HepG2 (cell line): ENCODE measurements at regions not wholly inside any gene's neighbourhood (a gene's known extent, or its start where the extent isn't known, plus 50 kb on each side); places are given as distances from the start of the nearest gene placed in this dataset.
A peak's percentile ranks its signal among the peaks of the same experiment; 100 is the strongest.

Source experiments
- ATAC-seq: fragments of 200-7000 bp; cut with Tn5 transposase; 3 replicates; pipeline ENCODE4 v1.9.1; 2020; ENCODE audit warnings: mild to moderate bottlenecking, moderate library complexity
- BruUV-seq: library from RNA; stranded (reverse); fragments of 400-500 nt; replicated peaks from 2 replicates; lab custom pipeline; 2021; lab: Mats Ljungman, UMichigan
- CTCF ChIA-PET: fragments of 300-600 bp; formaldehyde crosslinking; extraction: SDS; loops from one replicate; lab custom pipeline; 2021; ENCODE audit warnings: low total read pairs, inconsistent platforms, low intra/inter-chr PET ratio; lab: Yijun Ruan, JAX
- POLR2A ChIA-PET: fragments of 350-600 bp; sonication (Branson Sonifier 250); formaldehyde crosslinking; loops from one replicate; lab custom pipeline; 2020; ENCODE audit warnings: antibody characterized with exemption, inconsistent platforms; lab: Yijun Ruan, JAX
- DNase-seq: peaks from one replicate; pipeline ENCODE4 v3.0.0-alpha.2; 2015; ENCODE audit warnings: low spot score
- FAIRE-seq: peaks from 3 replicates; lab custom pipeline; 2011; peaks lifted over from hg19 to GRCh38; lab: Jason Lieb, UNC
- H2AFZ ChIP-seq: one replicate; pipeline ENCODE4 v1.6.1; 2011; ENCODE audit warnings: low read length, inconsistent platforms
- H3K27ac ChIP-seq: fragments of 300-600 bp; 3 replicates; pipeline ENCODE4 v1.8.0; 2011; ENCODE audit warnings: mixed run types, mild to moderate bottlenecking, mixed read lengths, low read length, inconsistent platforms; ENCODE audit not compliant: insufficient read depth; ENCODE audit errors: extremely low read length
- H3K27me3 ChIP-seq, 2 experiments: fragments of 200-600 bp in 1 of 2; 2 replicates in 1 of 2; 3 replicates in 1 of 2; pipeline versions ENCODE4 v1.6.0 to v1.8.0; 2011; ENCODE audit warnings: low read length in 2 of 2, mild to moderate bottlenecking in 2 of 2, moderate library complexity in 2 of 2, inconsistent platforms in 1 of 2; ENCODE audit not compliant: insufficient read depth in 2 of 2, control insufficient read depth in 1 of 2
- H3K36me3 ChIP-seq, 2 experiments: fragments of 200-600 bp in 1 of 2; replicated peaks in 1 of 2; 2 replicates in 1 of 2; 3 replicates in 1 of 2; pipeline versions ENCODE4 v1.5.1 to v1.8.0; 2011; ENCODE audit warnings: low read length in 2 of 2, inconsistent platforms in 1 of 2; ENCODE audit not compliant: insufficient read depth in 2 of 2, control insufficient read depth in 1 of 2
- H3K4me1 ChIP-seq: 2 replicates; pipeline ENCODE4 v1.5.1; 2012; ENCODE audit warnings: low read length, inconsistent platforms; ENCODE audit not compliant: insufficient read depth
- H3K4me2 ChIP-seq: 2 replicates; pipeline ENCODE4 v1.6.0; 2011; ENCODE audit warnings: low read depth, low read length, inconsistent platforms
- H3K4me3 ChIP-seq, 3 experiments: fragments of 200-600 bp in 1 of 3; sonication (generic), shearing (Covaris generic) in 1 of 3; replicated peaks in 1 of 3; 2 replicates each; pipeline ENCODE4 v1.5.1; 2011 to 2016; ENCODE audit warnings: low read length in 3 of 3, inconsistent platforms in 2 of 3, low read depth in 2 of 3, mild to moderate bottlenecking in 2 of 3, control low read depth in 1 of 3, mixed read lengths in 1 of 3; ENCODE audit not compliant: insufficient read depth in 1 of 3
- H3K79me2 ChIP-seq: one replicate; pipeline ENCODE4 v1.6.1; 2011; ENCODE audit warnings: low read length, inconsistent platforms; ENCODE audit not compliant: insufficient read depth
- H3K9ac ChIP-seq: 2 replicates; pipeline ENCODE4 v1.6.0; 2011; ENCODE audit warnings: mild to moderate bottlenecking, low read depth, low read length, inconsistent platforms; ENCODE audit not compliant: insufficient read depth
- H3K9me3 ChIP-seq: 2 replicates; pipeline ENCODE4 v1.5.1; 2012; ENCODE audit warnings: mild to moderate bottlenecking, low read length
- H4K20me1 ChIP-seq: 2 replicates; pipeline ENCODE4 v1.6.0; 2011; ENCODE audit warnings: inconsistent platforms, mild to moderate bottlenecking, low read length, moderate library complexity; ENCODE audit not compliant: insufficient read depth
- GABPA ChIP-seq, 2 experiments: IDR thresholded peaks; 2 replicates each; pipeline ENCODE4 v1.6.1; 2011 to 2016; ENCODE audit warnings: low read depth in 2 of 2, low read length in 1 of 2, missing biosample characterization in 1 of 2, missing genetic modification characterization in 1 of 2
- STAG1 ChIP-seq: sonication (generic); formaldehyde crosslinking; IDR thresholded peaks from 2 replicates; pipeline ENCODE4 v1.4.0; 2020; ENCODE audit warnings: missing genetic modification reagents
- ZNF24 ChIP-seq: fragments of 450-650 bp; IDR thresholded peaks from 2 replicates; pipeline ENCODE4 v1.6.1; 2017; ENCODE audit warnings: antibody characterized with exemption, mild to moderate bottlenecking
- ZNF3 ChIP-seq: IDR thresholded peaks from 2 replicates; pipeline ENCODE4 v1.7.0; 2017; ENCODE audit warnings: inconsistent platforms
- WGBS: methylation state at CpG from one replicate; pipeline ENCODE4 v1.1.6; 2017; ENCODE audit warnings: low lambda C conversion rate; 5-methylcytosine and 5-hydroxymethylcytosine counted together
- in situ Hi-C: cut with HindIII; loops from 2 replicates; pipeline ENCODE4 v1.10.0; 2017; ENCODE audit warnings: low pct_unique_long_range_greater_than_20kb; ENCODE audit not compliant: extremely low pct_ligation_motif_present
- intact Hi-C: fragments of 100-400 bp; cut with micrococcal nuclease; formaldehyde crosslinking; loops from one replicate; pipeline ENCODE4 v1.10.0; 2022; ENCODE audit not compliant: unreplicated experiment
- TF ChIP-seq, protein P1 (sequence below): sonication (generic); formaldehyde crosslinking; IDR thresholded peaks from 2 replicates; pipeline ENCODE4 v1.4.0; 2020; ENCODE audit warnings: mild to moderate bottlenecking, missing genetic modification reagents
- TF ChIP-seq, protein P2 (sequence below): sonication (generic); formaldehyde crosslinking; IDR thresholded peaks from 2 replicates; pipeline ENCODE4 v1.5.0; 2020; ENCODE audit warnings: mild to moderate bottlenecking, missing genetic modification reagents, moderate library complexity
- TF ChIP-seq, protein P3 (sequence below): sonication (generic); formaldehyde crosslinking; conservative IDR thresholded peaks from 2 replicates; pipeline ENCODE4 v1.4.0; 2020; ENCODE audit warnings: mild to moderate bottlenecking, missing genetic modification reagents, moderate library complexity
- TF ChIP-seq, protein P4 (sequence below): sonication (generic); formaldehyde crosslinking; IDR thresholded peaks from 2 replicates; pipeline ENCODE4 v1.5.1; 2020; ENCODE audit warnings: mild to moderate bottlenecking, missing genetic modification reagents, moderate library complexity

DNA sequence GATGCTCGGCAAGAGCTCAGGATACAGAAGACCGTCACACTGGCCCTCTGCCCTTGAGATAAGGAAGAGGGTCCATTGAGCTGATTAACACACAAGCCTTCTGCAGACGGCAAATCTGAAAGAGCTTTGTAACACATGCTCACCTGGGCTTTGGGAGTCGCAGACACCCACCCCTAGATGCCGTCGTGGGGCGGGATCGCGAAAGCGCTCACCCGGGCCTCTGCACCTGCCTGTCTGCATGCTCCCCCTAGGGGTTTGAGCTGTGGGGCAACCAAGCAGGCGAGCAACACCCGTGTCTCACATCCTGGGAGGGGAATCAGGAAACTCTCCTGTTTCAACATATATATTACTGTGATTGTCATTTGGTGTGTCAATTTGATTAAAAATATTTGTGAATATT is 99.8 kb upstream of the KCNH7 start:
- H3K9me3 ChIP-seq, result 0 out of 2 replicates have a peak, but pooled peaks cover 5% of the 10 kb centered on the region
- TF ChIP-seq, protein P1, sequence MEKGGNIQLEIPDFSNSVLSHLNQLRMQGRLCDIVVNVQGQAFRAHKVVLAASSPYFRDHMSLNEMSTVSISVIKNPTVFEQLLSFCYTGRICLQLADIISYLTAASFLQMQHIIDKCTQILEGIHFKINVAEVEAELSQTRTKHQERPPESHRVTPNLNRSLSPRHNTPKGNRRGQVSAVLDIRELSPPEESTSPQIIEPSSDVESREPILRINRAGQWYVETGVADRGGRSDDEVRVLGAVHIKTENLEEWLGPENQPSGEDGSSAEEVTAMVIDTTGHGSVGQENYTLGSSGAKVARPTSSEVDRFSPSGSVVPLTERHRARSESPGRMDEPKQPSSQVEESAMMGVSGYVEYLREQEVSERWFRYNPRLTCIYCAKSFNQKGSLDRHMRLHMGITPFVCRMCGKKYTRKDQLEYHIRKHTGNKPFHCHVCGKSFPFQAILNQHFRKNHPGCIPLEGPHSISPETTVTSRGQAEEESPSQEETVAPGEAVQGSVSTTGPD, result no peak
- TF ChIP-seq, protein P2, sequence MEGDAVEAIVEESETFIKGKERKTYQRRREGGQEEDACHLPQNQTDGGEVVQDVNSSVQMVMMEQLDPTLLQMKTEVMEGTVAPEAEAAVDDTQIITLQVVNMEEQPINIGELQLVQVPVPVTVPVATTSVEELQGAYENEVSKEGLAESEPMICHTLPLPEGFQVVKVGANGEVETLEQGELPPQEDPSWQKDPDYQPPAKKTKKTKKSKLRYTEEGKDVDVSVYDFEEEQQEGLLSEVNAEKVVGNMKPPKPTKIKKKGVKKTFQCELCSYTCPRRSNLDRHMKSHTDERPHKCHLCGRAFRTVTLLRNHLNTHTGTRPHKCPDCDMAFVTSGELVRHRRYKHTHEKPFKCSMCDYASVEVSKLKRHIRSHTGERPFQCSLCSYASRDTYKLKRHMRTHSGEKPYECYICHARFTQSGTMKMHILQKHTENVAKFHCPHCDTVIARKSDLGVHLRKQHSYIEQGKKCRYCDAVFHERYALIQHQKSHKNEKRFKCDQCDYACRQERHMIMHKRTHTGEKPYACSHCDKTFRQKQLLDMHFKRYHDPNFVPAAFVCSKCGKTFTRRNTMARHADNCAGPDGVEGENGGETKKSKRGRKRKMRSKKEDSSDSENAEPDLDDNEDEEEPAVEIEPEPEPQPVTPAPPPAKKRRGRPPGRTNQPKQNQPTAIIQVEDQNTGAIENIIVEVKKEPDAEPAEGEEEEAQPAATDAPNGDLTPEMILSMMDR (CRISPR knock-in tag), result peak; percentile 49
- TF ChIP-seq ZNF3 (CRISPR knock-in tag) (no peak), STAG1 (peak; percentile 36; the same call in 1 of the 2 replicates), ZNF24 (no peak), GABPA (IDR thresholded peaks at IDR 0.05; ENCODE audit: low read depth, low read length) (no peak), GABPA (CRISPR knock-in tag; IDR thresholded peaks at IDR 0.05; ENCODE audit: low read depth) (no peak)
- TF ChIP-seq, protein P3, sequence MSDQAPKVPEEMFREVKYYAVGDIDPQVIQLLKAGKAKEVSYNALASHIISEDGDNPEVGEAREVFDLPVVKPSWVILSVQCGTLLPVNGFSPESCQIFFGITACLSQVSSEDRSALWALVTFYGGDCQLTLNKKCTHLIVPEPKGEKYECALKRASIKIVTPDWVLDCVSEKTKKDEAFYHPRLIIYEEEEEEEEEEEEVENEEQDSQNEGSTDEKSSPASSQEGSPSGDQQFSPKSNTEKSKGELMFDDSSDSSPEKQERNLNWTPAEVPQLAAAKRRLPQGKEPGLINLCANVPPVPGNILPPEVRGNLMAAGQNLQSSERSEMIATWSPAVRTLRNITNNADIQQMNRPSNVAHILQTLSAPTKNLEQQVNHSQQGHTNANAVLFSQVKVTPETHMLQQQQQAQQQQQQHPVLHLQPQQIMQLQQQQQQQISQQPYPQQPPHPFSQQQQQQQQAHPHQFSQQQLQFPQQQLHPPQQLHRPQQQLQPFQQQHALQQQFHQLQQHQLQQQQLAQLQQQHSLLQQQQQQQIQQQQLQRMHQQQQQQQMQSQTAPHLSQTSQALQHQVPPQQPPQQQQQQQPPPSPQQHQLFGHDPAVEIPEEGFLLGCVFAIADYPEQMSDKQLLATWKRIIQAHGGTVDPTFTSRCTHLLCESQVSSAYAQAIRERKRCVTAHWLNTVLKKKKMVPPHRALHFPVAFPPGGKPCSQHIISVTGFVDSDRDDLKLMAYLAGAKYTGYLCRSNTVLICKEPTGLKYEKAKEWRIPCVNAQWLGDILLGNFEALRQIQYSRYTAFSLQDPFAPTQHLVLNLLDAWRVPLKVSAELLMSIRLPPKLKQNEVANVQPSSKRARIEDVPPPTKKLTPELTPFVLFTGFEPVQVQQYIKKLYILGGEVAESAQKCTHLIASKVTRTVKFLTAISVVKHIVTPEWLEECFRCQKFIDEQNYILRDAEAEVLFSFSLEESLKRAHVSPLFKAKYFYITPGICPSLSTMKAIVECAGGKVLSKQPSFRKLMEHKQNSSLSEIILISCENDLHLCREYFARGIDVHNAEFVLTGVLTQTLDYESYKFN (CRISPR knock-in tag), result no peak
- TF ChIP-seq, protein P4, sequence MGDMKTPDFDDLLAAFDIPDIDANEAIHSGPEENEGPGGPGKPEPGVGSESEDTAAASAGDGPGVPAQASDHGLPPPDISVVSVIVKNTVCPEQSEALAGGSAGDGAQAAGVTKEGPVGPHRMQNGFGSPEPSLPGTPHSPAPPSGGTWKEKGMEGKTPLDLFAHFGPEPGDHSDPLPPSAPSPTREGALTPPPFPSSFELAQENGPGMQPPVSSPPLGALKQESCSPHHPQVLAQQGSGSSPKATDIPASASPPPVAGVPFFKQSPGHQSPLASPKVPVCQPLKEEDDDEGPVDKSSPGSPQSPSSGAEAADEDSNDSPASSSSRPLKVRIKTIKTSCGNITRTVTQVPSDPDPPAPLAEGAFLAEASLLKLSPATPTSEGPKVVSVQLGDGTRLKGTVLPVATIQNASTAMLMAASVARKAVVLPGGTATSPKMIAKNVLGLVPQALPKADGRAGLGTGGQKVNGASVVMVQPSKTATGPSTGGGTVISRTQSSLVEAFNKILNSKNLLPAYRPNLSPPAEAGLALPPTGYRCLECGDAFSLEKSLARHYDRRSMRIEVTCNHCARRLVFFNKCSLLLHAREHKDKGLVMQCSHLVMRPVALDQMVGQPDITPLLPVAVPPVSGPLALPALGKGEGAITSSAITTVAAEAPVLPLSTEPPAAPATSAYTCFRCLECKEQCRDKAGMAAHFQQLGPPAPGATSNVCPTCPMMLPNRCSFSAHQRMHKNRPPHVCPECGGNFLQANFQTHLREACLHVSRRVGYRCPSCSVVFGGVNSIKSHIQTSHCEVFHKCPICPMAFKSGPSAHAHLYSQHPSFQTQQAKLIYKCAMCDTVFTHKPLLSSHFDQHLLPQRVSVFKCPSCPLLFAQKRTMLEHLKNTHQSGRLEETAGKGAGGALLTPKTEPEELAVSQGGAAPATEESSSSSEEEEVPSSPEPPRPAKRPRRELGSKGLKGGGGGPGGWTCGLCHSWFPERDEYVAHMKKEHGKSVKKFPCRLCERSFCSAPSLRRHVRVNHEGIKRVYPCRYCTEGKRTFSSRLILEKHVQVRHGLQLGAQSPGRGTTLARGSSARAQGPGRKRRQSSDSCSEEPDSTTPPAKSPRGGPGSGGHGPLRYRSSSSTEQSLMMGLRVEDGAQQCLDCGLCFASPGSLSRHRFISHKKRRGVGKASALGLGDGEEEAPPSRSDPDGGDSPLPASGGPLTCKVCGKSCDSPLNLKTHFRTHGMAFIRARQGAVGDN (CRISPR knock-in tag), result 0 out of 2 replicates have a peak, but pooled peaks have one; percentile 13
- no peaks in the 10 kb centered on the region for H3K27me3 ChIP-seq
- no peaks in the 10 kb centered on the region for H3K4me1 ChIP-seq
- no peaks in the 10 kb centered on the region; a peak in 1 of 5 replicates for H3K36me3 ChIP-seq
- FAIRE-seq (no peak), ATAC-seq (peak; percentile 97), DNase-seq (no peak)
- BruUV-seq, result no TSS peak
- in situ Hi-C loops (no loop called here), intact Hi-C loops (no loop called here)
- no peaks in the 10 kb centered on the region for H4K20me1 ChIP-seq
- no peak overlapping the region for H3K27ac ChIP-seq
- WGBS, result 7% methylated on average over 5 of the region's 13 CpGs
- POLR2A ChIA-PET, result no interaction called here
- no peak overlapping the region for H3K9ac ChIP-seq
- CTCF ChIA-PET, result no interaction called here
- no peaks in the 10 kb centered on the region for H3K79me2 ChIP-seq
- H2AFZ ChIP-seq, result no peak overlapping the region
- no peak overlapping the region for H3K4me2 ChIP-seq
- no peak overlapping the region for H3K4me3 ChIP-seq
